ENCODE measurements at regions not wholly inside any gene's neighbourhood (a gene's known extent, or its start where the extent isn't known, plus 50 kb on each side); places are given as distances from the start of the nearest gene placed in this dataset.

GRCh38 chr7:16121876-16122390 is 299.4 kb downstream of the CRPPA start:
- TF ChIP-seq CTCF (IDR thresholded peaks at IDR 0.05; ENCODE audit: insufficient read depth, low read depth, low read length), result no peak
- TF ChIP-seq EZH2 (IDR thresholded peaks at IDR 0.05; ENCODE audit: insufficient read depth, low read length), result no peak

Measured in astrocyte (in vitro differentiated cells and primary cell).